NCI-H2171 treated with DMSO at 0.1 percent for 48 hours (cell line): ENCODE measurements at regions not wholly inside any gene's neighbourhood (a gene's known extent, or its start where the extent isn't known, plus 50 kb on each side); places are given as distances from the start of the nearest gene placed in this dataset.
"Not testable (repeated sequence)": the region's sequence is repeated elsewhere in the genome, so short reads cannot be mapped to it uniquely, and the experiment has no call there.

ENCODE experiments used
- DNase-seq: peaks from one replicate; lab custom pipeline; 2025; lab: John Stamatoyannopoulos, UW

DNA sequence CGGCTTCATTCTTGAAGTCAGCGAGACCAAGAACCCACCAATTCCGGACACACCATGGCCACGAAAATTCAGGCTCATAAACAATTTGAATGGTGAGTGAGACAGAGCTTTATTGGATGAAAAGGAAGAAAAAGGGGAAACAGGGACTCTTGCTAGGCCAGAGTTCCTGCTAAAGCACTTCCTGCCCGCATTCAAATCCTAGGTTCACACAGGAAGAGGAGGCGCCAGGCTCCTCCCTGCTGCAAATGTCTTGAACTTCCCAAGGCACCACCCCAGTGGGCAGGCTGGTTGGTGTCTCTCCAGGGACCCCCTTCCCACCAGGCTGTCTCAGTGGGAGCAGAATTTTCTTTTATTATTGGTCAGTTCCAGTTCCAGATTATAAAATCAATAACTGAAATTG lies 121.2 kb downstream of the FSCB start:
- DNase-seq: no peak

DNA sequence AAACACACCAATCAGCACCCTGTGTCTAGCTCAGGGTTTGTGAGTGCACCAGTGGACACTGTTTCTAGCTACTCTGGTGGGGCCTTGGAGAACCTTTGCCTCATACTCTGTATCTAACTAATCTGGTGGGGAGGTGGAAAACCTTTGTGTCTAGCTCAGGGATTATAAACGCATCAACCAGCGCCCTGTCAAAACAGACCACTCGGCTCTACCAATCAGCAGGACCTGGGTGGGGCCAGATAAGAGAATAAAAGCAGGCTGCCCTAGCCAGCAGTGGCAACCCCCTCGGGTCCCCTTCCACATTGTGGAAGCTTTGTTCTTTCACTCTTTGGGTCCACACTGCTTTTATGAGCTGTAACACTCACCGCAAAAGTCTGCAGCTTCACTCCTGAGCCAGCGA lies 121.8 kb downstream of the FSCB start:
- DNase-seq: not testable (repeated sequence)

DNA sequence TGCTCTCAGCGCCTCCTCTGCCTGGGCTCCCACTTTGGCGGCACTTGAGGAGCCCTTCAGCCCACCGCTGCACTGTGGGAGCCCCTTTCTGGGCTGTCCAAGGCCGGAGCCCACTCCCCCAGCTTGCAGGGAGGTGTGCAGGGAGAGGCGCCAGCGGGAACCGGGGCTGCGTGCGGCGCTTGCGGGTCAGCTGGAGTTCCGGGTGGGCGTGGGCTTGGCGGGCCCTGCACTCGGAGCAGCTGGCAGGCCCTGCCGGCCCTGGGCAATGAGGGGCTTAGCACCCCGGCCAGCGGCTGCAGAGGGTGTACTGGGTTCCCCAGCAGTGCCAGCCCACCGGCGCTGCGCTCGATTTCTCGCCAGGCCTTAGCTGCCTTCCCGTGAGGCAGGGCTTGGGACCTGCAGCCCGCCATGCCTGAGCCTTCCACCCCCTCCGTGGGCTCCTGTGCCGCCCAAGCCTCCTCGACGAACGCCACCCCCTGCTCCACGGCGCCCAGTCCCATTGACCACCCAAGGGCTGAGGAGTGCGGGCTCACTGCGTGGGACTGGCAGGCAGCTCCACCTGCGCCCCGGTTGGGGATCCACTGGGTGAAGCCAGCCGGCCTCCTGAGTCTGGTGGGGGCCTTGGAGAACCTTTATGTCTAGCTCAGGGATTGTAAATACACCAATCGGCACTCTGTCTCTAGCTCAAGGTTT lies 122.3 kb downstream of the FSCB start:
- not testable (repeated sequence) for DNase-seq

DNA sequence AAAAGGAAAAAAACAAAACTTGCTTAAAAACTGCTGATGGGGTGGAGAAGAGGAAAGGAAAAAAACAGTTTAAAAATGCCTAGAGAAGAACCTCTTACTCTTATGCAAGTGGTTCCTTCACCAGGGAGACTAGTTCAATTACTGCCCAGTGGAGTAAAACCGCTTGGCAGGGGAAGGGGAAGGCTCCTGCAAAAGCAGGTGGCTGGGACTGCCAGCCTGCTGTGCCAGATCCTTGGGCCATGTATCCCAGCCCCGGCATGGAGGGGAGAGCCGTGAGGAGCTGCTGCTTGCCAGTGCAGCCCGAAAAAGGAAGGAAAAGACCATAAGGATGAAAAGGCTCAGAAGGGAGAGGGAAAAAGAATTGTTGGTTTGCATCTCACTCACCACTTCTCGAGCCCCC lies 123.0 kb downstream of the FSCB start:
- DNase-seq: no peak

DNA sequence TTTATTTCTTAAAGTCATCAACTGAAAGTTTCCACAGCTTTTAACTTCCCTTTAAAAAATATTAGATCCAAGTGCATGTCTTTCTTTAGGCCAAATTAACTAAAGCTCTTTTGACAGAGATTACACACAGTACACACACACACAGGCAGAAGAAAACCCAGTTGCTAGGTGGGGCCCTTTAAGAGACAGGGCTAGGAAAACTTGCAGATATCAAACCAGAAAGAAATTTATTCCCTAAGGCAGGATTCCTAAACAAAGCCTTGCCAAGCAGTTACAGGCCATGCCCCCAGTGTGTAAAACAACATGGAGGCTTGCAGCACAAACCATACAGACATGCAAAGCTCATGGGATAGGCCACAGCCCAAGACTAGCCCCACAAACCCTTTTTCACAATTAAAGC lies 123.4 kb downstream of the FSCB start:
- no peak for DNase-seq

DNA sequence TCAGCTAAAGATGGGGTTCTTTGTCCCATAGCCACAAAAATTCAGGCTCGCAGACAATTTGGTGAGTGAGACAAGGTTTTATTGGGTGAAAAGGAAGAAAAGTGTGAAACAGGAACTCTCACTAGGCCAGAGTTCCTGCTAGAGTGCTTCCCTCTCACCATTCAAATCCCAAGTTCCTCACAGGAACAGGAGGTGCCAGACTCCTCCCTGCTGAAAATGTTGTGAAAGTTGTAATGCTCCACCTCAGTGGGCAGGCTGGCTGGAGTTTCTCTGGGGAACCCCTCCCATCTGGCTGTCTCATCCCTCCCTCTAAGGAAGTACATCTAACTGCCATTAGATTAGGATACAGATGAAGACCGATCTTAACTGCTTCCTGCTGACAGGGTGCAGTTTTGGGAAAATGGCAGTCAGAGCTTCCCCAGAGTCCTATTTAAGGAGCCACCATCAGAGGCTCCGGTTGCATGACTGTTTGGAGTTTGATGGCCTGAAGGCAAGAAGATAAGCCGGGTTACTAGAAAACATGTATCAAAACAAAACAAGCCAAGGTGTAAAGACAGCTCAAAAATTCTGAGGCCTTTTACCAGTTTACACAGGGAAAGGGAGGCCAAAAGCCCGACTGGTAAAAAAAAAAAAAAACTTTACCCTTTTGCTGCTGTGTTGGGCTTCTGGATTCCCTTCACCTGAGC lies 127.6 kb downstream of the FSCB start:
- DNase-seq: no peak

DNA sequence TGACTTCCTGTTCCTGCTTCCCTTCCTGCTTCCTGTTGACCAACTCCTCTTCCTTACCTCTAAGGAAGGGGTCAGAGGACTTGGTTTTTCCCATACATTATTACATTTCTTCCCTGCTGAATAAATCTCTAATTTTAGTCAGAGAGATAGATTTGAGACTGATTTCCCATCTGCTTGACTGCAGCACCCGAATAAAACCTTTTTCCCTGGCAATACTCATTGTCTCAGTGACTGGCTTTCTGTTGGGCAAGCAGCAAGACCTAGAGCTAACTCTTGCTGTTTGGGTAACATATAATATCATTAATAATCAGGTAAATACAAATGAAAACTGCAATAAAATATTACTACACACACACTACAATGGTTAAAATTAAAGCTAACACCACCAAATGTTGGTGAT lies 132.2 kb downstream of the FSCB start:
- no peak for DNase-seq

DNA sequence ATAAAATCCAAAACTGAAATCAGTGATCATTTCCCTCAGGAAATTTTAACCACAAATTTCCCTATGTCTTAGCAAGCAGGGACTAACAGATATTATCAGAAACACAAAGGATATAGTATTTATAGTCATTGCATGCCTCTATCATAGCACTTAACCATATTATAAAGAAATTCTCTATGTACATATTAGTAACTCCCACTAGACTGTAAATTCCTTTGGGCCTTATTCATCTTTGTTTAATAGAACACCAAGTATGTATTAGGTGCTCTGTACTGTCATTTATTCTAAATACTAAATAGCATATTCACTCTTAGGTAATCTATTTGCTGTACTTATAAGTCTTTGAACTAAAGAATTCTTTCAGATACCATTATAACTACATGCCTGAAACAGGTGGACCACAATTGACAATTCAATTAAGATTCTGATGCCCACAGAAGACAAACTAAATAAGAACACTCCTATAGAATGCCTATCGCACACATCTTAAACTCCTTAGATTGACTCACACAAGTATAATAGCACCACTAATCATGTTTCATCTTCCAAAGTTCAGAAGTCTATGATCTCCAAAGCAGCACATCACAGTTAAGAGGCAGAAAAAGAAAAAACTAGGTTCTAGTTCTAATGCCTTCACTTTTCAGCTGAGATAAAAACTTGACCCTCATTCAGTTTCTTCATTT lies 134.1 kb downstream of the FSCB start:
- no peak for DNase-seq

DNA sequence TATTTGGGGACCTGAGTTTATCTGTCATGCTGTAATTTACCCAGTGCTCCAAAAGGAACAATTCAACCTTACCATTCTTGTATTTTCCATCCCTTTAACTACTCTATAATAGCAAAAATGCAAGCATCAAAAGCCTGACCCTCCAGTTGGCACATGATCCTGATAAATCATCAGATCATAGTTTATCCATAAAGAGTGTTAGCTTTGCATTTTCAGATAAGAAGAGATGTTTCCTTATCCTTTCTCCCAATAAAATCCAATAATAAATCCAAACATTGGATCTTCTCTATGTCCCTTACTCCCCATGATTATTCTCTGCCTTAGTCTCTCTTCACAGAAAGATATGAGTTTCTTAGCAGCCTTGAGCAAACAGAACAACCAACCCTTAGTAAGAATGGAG lies 134.9 kb downstream of the FSCB start:
- no peak for DNase-seq

DNA sequence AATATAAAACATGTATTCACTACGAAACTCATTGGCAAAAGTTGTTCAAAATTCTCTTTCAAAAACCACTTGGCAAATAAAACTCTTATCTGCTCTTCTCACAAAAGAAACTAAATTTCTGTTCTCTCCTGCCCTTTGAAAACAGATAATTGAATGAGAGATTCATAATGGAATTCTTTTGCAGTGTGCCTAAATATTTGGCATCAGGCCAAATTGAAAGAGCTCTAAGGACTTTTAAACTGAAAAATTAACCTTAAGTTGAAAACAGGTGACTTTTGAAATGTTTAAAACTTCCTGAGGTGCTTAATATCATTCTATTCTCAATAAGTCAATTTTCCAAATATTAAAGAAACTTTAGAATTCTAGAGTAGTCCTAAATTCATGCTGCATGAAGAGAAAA lies 136.4 kb downstream of the FSCB start:
- DNase-seq: no peak

DNA sequence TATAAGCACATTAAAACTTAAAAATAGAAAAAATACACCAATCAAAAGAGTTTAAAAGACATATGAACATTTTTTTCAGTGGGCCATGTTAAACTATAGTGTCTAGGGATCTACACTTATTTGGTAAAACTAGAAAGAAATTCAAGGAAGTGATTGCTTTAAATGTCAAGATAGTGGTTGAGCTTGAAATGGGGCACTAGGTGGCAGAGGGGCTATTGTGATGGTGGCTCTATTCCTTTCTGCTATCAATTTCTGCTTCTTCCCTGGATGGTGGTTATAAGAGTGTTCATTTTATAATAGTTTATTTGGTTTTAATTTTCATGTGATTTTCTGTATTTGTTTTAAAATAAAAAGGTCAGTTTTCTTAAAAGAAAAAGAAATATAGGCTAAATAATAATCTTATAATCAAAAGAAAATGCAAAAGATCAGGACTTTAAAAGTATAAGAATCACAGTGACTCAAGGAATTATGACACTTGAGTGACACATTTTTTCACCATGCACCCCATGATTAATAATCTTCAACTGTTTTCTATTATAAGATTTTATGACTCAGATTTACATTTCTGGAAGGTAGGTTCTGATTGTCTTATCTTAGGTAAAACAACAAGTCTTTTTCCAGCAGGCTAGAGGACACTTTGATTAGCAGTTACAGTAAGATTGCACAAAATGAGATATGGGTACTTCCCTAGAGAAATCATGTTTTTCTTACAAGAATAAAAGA lies 137.5 kb downstream of the FSCB start:
- no peak for DNase-seq

DNA sequence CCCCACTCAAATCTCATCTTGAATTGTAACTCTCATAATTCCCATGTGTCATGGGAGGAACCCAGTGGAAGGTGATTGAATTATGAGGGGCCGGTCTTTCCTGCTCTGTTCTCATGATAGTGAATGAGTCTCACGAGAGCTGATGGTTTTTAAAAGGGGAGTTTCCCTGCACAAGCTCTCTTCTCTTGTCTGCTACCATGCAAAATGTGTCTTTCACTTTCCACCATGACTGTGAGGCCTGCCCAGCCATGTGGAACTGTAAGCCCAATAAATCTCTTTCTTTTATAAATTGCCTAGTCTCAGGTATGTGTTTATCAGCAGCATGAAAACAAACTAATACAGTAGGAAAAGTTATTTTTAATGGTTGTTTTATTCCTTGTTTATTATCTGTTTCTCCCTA lies 146.0 kb downstream of the FSCB start:
- DNase-seq: no peak

DNA sequence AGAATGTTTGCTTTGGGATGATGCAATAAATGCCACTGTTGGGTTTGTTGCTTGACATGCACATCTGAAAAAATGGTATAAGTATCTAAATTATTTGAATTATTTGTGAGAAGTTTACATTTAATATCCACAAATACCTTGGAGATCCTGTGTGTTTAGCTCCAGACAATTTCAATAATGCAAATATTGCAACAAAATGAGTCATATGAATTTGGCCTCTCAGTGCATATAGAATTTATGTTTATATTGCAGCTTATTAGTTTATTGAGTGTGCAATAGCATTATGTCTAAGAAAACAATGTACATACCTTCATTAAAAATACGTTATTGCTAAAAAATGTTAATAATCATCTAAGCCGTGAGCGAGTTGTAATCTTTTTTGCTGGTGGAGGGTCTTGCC lies 153.3 kb downstream of the FSCB start:
- no peak for DNase-seq

DNA sequence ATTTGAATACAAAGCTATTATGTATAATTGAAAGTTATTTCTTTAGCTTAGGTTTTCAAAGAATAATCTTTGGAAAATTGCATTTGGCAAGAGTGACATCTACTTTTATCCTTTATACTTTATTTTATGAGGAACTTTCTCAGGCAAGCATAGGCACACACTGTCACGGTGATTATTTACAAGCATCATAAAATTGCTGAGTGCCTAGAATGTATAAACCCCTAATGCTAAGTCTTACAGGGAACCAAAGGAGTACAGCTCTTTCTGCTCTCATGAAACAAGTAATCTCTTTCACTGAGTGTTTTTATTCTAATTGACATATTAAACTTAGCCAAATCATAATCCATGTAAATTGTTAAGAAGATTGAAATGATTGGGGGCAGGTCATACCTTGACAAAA lies 154.9 kb downstream of the FSCB start:
- DNase-seq: no peak

DNA sequence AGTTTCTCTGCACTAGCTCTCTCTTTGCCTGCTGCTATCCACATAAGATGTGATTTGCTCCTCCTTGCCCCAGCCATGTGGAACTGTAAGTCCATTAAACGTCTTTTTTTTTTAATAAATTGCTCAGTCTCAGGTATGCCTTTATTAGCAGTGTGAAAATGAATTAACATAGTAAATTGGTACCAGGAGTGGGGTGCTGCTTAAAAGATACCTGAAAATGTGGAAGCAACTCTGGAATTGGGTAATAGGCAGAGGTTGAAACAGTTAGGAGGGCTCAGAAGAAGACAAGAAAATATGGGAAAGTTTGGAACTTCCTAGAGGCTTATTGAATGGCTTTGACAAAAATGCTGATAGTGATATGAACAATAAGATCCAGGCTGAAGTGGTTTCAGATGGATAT lies 159.8 kb downstream of the FSCB start:
- DNase-seq: no peak

DNA sequence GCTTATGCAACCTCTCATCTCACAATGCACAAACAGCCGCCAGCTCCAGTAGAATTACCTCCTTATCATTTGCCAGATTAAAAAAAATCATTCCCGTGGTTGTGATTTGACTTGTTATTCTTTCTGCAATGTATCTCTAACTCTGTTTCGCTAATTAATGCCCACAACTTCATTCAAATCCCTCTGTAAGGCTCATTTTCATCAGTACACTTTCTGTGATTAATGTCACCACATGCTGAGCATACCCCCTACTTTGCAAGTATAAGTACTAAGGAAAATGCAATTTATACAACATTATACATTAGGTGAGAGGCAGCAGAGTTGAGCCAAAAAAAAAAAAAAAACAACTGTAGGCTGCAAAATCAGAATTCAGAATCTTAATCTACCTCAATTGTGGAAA lies 166.0 kb downstream of the FSCB start:
- no peak for DNase-seq

DNA sequence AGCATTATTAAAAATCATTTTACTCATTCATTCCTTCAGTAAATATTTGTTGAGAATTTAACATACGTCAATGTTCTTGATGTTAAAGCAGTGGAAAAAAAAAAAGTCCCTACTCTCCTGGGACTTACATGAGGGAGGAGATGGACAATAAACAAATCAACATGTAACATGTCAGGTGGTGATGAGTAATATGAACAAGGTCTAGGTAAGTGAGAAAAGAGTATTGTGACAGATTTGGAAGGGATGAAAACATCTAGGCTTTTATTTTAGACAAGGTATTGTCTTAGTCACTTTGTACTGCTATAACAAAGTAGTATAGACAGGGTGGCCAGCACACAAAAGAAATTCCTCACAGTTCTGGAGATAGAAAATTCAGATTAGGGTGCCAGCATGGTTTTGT lies 167.2 kb downstream of the FSCB start:
- DNase-seq: no peak

DNA sequence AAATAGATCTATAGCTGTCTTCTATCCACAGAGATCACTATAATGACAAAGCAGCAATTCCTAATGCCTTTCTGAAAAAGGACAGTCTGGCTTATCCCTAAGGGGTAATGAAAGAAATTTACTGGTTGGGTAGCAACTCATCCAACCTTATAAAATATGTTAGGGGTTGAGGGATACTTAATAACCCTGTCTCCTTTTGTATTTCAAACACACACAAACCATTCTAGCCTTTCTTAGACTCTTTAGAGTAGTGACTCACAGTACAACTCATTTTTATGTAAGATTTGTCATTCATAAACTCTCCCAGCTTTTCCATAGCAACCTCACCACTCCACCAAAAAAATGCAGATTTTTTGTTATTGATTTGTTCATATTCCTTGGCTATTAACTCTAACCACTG lies 167.9 kb downstream of the FSCB start:
- DNase-seq: no peak

DNA sequence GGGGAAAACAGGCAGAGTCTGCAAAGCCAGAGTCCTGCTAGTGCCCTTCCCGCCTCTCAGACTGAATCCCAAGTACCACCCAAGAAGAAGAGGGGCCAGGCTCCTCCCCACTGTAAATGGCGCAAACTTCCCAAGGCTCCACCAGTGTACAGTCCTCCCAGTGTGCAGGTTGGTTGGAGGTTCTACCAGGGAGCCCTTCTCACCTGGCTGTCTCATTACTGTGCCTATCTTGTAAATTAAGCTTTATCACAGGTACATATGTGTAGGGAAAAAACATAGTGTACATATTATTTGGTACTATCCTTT lies 189.7 kb downstream of the FSCB start:
- DNase-seq: no peak

DNA sequence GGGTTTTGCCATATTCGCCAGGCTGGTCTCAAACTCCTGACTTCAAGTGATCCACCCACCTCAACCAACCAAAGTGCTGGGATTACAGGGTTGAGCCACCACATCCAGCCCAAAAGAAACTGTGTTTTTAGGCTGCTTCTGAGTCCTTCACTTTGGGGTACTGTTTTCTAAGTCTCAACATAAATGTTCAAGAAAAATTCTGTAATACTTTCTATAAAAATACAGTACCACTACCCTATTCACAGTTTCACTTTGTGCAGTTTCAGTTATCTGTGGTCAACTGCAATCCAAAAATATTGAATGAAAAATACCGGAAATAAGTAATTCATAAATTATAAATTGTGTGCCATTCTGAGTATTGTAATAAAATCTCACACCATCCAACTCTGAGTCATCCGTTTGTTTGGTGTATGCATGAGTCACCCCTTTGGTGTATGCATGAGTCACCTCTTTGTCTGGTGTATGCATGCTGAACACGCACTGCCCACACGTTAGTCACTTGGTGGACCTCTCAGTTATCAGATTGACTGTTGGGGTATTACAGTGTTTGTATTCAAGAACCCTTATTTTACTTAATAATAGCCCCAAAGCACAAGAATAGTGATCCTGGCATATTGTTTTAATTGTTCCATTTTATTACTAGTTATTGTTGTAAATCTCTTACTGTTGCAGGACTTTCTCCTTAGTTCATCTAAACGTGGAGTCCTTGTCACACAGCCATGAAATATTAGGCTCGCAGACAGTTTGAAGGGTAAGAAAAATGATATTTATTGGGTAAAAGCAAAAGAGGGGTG lies 190.2 kb downstream of the FSCB start:
- no peak for DNase-seq

DNA sequence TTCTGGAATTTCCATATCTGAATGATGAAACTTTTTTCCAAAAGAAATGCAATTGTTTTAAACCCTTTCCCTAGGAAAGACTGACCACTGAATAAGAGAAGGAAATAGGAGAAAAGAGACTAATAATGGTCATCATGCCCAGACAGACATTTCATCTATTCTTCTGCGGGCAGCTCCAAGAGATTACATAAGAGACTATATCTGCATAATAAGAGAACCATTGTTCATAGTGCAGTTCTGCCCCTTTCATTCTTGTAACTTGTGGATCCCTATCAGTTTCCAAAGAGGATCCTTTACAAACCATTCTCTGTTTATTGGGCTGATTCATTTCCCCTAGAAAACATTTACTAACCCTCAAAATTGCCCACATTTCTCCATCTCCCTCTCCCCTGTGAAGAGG lies 197.8 kb downstream of the FSCB start:
- no peak for DNase-seq

DNA sequence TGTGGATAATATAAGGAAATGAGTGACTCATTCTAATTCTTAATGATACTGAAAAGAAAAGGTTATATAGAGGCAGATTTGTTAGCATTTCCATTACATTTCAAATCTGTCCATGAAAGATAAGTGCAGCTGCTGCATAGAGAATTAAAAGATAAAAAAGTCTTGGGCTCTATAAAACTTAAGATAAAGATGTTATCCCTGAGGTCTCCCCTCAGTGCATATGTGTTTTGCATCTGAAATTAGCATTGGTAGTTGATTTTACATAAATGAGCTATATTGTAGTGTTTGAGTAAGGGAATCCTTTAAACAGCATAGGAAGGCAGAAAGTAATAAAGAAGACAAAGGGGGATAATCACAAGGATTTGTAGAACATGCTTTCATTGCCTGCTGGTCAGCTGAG lies 206.2 kb downstream of the FSCB start:
- no peak for DNase-seq
